H1 (cell line): ENCODE measurements at regions not wholly inside any gene's neighbourhood (a gene's known extent, or its start where the extent isn't known, plus 50 kb on each side); places are given as distances from the start of the nearest gene placed in this dataset.

Experiments
- BRCA1 ChIP-seq: IDR thresholded peaks from 2 replicates; pipeline ENCODE4 v1.6.1; 2012; ENCODE audit warnings: low read depth, low read length, improper control_type of control experiment
- SP2 ChIP-seq: IDR thresholded peaks from 2 replicates; pipeline ENCODE4 v1.6.1; 2012; ENCODE audit warnings: mild to moderate bottlenecking, low read length, inconsistent platforms
- TF ChIP-seq, protein P1 (sequence below), 3 experiments: IDR thresholded peaks; 1 replicate in 2 of 3; 2 replicates in 1 of 3; pipeline versions ENCODE4 v1.5.1 to v1.6.1; 2011; ENCODE audit warnings: low read length in 3 of 3, mild to moderate bottlenecking in 3 of 3, inconsistent platforms in 2 of 3, low read depth in 1 of 3, moderate library complexity in 1 of 3; ENCODE audit not compliant: insufficient read depth in 1 of 3; ENCODE audit errors: control extremely low read depth in 1 of 3

DNA sequence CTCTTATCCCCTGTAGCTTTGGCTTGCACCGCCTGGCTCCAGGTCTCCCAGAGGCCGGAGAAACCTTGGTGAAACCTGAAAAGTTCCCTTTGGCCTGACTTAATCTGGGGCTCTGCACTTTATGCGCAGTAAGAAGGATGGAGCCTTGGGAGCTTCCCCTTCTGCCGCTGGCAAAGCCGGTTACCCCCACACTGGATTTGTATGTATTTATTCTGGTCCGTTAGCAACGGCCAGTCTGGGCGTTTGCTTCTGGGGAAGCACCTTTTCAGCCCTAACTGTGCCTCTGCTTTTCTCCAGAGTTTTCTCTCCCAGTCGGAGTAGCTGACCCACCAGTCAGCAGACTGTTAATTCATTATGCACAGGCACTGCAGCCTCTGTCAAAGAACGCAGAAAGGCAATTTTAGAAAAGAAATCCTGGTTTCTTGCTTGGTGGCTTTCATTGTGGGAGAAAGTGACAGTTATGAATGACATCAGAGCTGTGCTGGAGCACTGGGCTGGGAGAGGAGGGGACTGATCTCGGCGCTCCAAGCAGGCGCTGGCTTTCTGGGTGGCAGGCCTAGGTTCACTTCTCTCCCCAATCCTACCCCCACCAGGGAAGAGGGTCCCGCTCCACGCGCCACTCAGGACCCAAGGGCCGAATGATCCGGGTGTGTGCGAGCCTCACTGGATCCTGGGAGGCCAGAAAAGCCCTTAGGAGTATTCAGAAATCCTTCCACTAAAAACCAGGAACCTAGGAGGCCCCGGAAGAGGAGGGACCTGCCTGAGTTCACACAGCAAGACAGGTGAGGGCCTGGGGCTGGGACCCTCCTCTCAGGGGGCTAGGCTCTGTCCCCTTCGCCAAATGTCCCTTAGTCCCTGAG lies 70.2 kb downstream of the RTL6 start (continued):
- no peak for TF ChIP-seq SP2
- TF ChIP-seq BRCA1, result no peak
- TF ChIP-seq, protein P1, sequence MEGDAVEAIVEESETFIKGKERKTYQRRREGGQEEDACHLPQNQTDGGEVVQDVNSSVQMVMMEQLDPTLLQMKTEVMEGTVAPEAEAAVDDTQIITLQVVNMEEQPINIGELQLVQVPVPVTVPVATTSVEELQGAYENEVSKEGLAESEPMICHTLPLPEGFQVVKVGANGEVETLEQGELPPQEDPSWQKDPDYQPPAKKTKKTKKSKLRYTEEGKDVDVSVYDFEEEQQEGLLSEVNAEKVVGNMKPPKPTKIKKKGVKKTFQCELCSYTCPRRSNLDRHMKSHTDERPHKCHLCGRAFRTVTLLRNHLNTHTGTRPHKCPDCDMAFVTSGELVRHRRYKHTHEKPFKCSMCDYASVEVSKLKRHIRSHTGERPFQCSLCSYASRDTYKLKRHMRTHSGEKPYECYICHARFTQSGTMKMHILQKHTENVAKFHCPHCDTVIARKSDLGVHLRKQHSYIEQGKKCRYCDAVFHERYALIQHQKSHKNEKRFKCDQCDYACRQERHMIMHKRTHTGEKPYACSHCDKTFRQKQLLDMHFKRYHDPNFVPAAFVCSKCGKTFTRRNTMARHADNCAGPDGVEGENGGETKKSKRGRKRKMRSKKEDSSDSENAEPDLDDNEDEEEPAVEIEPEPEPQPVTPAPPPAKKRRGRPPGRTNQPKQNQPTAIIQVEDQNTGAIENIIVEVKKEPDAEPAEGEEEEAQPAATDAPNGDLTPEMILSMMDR (IDR thresholded peaks at IDR 0.05; ENCODE audit: control extremely low read depth in 1 of 3, insufficient read depth in 1 of 3, low read depth in 1 of 3, low read length in 3 of 3), result no peak
